Peyer's patch (tissue), 4 donors: ENCODE measurements at regions not wholly inside any gene's neighbourhood (a gene's known extent, or its start where the extent isn't known, plus 50 kb on each side); places are given as distances from the start of the nearest gene placed in this dataset.

Experiments used
- POLR2A ChIP-seq, 2 donors: fragments of 450-650 bp; IDR thresholded peaks; one replicate each; pipeline ENCODE4 v1.5.1; 2017; ENCODE audit warnings: antibody characterized with exemption in 2 of 2, mild to moderate bottlenecking in 2 of 2, moderate library complexity in 2 of 2
- TF ChIP-seq, protein P1 (sequence below), 6 experiments: fragments of 450-650 bp in 4 of 6; fragments of 200-600 bp in 2 of 6; sonication (generic) in 1 of 6; IDR thresholded peaks; one replicate each; pipeline ENCODE4 v1.5.1; 2017 to 2019; ENCODE audit warnings: antibody characterized with exemption in 6 of 6, mild to moderate bottlenecking in 3 of 6, moderate library complexity in 1 of 6

DNA sequence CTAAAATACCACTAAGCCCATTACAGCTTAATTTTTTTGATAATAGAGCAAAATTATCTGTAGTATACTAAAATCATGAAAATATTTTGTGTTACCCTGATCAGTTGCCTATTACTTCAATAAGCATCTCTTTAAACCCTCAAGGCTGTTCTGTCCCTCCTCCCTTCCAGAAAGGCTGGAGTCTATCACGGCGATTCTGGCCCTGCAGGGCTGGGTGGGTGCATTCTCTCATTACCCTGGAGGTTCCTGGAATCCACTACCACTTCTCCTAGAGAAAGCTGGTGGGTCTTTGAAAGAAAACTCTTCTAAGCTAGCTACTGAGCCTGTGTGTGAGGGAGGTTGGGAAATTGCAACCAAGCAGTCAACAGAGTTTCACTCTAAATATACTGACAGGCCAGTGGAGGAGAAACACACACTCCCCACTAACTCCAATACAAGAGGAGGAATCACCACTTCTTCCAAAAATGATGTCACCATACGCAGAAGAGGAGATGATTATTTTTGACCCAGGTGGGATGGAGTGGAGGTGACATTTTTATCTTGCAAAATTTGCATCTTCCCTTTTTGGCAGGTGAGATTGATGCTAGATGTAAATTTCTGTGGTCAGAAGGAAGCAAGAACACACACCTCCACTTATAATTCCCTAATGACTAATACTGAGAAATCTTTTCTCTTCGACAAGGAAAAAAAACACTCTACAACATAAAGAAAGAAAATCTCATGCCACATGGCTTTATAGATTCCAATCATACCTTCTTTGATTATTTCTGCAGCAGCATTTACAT, 182.3 kb upstream of the PHACTR1 start:
- TF ChIP-seq, protein P1, sequence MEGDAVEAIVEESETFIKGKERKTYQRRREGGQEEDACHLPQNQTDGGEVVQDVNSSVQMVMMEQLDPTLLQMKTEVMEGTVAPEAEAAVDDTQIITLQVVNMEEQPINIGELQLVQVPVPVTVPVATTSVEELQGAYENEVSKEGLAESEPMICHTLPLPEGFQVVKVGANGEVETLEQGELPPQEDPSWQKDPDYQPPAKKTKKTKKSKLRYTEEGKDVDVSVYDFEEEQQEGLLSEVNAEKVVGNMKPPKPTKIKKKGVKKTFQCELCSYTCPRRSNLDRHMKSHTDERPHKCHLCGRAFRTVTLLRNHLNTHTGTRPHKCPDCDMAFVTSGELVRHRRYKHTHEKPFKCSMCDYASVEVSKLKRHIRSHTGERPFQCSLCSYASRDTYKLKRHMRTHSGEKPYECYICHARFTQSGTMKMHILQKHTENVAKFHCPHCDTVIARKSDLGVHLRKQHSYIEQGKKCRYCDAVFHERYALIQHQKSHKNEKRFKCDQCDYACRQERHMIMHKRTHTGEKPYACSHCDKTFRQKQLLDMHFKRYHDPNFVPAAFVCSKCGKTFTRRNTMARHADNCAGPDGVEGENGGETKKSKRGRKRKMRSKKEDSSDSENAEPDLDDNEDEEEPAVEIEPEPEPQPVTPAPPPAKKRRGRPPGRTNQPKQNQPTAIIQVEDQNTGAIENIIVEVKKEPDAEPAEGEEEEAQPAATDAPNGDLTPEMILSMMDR (IDR thresholded peaks at IDR 0.05): no peak
- no peak for TF ChIP-seq POLR2A (IDR thresholded peaks at IDR 0.05)
